T1000 (cell line): ENCODE measurements at regions not wholly inside any gene's neighbourhood (a gene's known extent, or its start where the extent isn't known, plus 50 kb on each side); places are given as distances from the start of the nearest gene placed in this dataset.

Source experiments
- DNase-seq: peaks from one replicate; lab custom pipeline; 2025; ENCODE audit warnings: mixed read lengths; lab: John Stamatoyannopoulos, UW

DNA sequence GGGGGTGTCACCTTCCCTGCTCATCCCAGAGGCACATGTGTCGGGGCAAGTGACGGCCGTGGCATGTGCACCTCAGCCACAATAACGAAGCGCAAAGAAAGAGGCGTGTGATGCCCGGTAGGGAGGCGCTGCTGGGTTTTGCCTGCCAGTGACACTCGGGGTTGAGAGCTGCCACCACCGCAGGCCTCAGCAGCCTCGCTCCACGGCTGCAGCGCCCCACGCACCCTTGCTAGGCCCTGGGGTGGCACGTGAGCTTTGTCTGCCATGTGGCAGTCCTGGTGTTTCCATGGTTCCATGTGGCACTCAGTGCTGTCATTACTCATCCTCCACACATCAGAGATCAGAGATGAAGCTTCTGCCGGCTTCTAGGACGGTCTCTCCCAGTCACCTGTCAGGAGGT lies 136.0 kb upstream of the AGAP1 start:
- no peak for DNase-seq

GRCh38 chr2:235358981-235359471 lies 134.8 kb upstream of the AGAP1 start:
- DNase-seq: peak; percentile 83

DNA sequence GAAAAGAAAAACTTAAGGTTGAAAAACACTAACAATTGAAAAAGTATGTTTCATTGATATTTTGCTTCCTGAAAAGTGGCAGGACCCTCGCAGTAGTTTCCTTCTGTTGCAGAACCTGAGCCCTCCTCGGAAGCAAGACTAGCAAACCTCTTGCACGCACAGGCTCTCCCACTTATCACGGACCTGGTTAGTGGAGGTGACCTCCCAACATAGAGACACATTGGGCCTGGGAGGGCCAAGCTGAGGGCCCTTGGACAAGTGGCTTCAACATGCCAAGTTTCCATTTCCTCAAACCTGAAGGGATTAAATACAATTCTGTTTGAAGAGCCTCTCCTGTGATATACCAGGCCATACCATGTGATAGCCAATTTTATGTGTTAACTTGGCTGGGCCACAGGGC lies 133.4 kb upstream of the AGAP1 start:
- DNase-seq: no peak

DNA sequence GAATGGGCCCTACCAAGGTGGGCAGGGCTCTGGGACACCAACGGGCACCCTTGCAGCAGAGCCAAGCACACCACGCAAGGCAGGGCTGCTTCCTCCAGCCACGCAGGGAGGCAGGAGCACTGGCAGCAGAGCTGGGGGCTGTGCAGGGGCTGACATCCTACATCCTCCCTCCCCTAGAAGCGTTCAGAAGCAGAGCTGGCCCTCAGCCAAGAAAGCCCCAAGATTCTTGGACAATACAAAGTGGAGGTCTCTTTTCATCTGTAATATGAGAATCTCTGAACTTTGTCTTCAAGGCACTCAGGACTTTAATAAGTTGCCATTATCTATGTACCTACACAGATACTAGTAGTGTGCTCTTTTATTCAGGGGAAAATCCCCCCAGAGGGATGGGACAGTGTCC lies 128.1 kb upstream of the AGAP1 start:
- DNase-seq: no peak

- DNase-seq: no peak
Observed at GRCh38 chr2:235366390-235366789, 127.5 kb upstream of the AGAP1 start.

DNA sequence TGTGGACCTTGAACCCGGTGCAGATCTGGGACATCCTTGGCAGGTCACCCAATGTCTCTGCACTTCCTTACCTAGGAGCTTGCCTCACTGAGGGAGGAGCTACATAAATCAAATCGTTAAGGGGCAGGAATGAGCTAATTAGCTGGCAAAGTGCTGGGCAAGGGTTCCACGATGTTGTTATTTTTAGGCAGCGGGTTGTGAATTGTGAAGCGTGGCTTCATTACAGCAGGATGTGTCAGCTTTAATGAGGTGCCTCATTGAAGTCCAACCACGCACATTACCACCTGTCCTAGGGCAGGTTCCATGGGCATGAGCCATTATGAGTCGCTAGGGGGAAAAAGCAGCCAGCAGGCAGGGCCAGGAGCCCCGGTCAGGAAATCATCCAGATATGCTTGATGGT lies 127.0 kb upstream of the AGAP1 start:
- no peak for DNase-seq

DNA sequence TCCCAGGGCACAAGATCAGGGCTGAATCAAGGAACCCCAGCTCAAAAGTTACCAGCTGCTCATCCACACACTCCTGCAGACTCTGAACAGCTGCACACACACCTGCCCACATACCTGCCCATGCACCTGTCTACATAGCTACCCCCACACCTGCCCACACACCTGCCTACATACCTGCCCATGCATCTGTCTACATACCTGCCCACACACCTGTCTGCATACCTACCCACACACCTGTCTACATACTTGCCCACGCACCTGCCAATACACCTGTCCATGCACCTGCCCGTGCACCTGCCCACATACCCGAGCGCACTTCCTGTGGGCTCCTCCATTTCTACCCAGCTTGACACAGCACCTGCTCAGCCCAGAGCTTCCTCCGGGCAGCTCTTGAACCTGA lies 122.8 kb upstream of the AGAP1 start:
- DNase-seq: no peak

DNA sequence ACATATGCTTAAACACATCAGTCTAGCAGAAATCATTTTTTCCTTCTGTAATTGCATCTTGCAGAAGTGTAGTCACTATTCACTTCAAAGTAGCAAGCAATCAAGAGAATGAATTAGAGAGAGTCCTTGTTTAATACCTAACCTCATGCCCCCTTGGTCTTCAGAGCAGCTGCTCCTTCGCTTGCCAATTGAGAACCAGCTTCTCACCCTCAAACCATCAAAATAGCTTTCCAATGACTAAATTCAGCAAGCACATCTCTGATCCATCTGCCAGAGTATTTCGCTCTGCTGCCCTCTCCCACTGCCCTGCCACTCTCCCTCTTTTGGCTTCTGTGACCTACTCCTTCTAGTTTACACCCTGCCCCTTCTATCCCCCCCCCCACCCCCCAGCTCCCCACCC lies 120.7 kb upstream of the AGAP1 start:
- no peak for DNase-seq

GRCh38 chr2:235377176-235377575 lies 116.7 kb upstream of the AGAP1 start:
- DNase-seq: no peak

GRCh38 chr2:235378246-235378645 lies 115.6 kb upstream of the AGAP1 start:
- DNase-seq: no peak

GRCh38 chr2:235378944-235379343 lies 114.9 kb upstream of the AGAP1 start:
- DNase-seq: no peak

DNA sequence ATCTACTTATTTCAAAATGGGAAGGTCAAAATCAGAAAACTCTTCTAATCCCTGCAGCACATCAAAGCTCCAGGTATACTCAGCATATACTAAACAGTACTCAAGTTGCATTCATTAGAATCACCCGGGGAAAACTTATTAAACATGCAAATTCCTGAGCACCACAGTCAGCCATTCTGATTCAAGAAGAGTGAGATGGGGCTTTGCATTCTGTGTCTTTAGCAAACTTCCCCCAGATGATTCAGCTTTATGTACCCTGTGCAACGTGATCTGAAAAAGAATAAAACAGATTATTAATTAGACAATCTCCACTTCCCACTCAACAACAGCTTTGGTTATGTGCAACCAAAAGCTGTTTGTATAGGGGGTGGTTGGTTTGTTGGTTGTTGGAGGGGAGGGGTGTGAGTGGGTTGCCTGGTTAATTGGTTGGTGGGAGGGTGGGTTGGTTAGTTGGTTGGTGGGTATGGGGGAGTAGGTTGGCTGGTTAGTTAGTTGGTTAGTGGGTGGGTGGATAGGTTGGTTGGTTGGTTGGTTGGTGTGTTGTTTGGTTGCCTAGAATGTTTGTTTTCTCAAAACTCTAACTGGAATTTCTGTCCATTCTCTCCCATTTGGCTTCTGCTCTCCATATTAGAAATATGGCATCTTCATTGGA lies 112.5 kb upstream of the AGAP1 start:
- DNase-seq: no peak

GRCh38 chr2:235382179-235382578 lies 111.7 kb upstream of the AGAP1 start:
- no peak for DNase-seq

DNA sequence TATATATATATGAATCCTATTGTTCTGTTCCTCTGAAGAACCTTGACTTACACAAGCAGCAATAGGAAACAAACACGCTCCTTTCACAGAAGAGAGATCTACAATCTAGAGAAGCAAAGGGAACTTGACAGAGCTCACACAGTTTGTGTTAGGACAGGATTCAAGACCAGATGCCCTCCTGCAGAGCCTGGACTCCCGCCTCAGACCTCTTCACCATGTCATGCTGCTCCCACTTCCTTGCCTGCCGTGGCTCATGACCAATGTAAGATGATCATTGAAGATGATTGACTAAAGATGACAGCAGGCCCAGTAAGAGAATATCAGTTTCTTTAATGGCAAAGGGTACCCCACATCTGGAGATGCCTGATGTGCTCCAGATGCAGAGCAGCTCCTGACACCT lies 111.2 kb upstream of the AGAP1 start:
- DNase-seq: no peak

DNA sequence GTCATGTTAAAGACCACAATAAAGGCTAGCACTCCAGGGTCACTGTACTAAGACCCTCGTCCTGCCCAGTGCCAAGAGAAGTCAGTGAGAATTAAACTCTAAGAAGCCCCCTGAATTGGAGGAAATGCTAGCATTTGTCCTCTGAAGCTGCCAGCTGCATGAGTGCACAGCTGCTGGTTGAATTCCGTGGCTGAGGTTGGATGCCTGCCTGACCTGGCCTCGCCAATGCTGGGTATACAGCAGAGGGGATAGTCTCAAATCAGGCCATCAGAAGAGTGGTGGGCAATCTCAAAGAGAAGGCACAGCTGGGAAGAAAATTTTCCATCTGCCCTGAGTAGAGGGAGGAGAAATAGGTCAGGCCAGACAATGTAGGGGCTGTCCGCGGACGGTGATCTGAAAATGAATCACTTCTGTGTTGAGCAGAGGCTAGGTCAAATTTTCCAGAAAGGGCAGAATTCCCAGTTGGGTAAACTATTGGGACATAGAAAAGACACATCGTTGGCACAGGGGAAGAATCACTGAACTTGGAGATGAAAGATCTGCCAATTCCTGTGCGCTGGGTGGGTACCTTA lies 110.5 kb upstream of the AGAP1 start:
- no peak for DNase-seq

DNA sequence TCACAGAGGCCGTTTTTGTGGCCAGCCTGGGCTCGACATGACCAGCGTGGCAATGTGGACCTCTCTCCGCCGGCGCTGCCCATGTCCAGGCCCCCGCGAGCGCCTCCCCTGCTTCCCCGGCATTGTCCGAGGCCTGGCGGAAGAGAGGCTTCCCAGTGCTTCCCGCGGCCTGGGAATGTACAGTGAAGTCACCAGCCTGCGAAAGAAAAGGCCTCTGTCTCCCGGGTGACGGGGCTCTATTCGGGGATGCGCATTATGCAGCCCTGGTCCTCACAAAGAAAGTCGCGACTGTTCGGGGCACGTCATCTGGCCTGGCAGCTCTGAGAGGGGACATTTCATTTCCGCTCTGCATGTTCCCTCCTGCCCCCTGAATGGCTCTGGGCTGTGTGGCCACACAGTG lies 109.2 kb upstream of the AGAP1 start:
- DNase-seq: no peak

- no peak for DNase-seq
Observed at GRCh38 chr2:235389626-235390025, 104.2 kb upstream of the AGAP1 start.

- DNase-seq: no peak
Observed at GRCh38 chr2:235390108-235390815, 103.6 kb upstream of the AGAP1 start.

GRCh38 chr2:235390816-235391194 lies 103.0 kb upstream of the AGAP1 start:
- no peak for DNase-seq

DNA sequence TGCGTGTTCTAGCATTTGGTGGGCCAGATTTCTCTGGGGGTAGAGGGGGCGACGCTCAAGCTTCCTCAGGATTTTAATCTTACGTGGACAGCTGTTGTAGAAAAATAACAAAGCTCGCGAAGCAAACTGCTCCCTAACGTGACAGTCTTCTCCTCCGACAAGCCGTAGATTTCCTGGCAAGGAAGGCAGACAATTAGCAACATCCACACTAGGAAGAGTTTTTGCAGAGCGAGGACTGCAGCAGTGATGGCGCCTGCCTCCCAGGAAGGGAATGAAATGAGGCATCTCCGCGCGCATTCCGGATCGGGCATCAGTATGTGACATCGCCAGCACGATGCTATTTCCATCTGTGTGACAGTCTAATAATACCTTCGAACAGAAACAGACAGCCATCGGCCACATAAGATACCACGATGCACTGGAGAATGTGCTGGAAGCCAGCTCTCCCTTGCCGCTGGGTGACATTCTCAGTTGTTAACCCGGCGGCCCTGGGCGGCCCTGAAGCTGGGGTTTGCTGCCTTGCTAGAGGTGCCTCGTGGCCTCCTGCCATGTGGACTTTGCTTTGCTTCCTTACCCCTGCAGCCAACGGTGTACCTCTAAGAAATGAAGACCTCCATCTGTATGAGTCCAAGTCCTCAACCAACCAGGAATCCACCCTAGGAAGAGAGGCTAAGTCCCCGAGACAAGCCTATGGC lies 101.8 kb upstream of the AGAP1 start:
- DNase-seq: no peak

DNA sequence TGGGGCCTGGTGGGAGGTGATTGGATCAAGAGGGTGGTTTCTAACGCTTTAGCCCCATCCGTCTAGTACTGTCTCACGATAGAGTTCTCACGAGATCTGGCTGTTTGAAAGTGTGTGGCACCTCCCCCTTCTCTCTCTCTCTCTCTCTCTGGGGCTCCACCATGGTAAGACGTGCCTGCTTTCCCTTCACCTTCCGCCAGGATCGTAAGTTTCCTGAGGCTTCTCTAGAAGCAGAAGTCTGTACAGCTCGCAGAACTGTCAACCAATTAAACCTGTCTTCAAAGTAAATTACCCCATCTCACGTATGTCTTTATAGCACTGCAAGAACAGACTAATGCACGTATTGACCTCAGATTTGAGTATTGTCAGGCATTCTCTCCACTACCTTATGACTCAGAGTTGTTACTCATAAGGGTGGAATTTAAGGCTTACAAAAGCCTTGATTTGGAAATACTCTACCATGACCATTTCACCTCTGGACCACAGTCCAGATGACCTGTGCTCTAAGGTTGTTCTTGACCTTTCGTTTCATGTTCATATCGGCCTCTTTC lies 99.5 kb upstream of the AGAP1 start:
- DNase-seq: peak; percentile 61

GRCh38 chr2:235396071-235396846 lies 97.6 kb upstream of the AGAP1 start:
- no peak for DNase-seq
